Lower lobe of right lung (tissue), 2 donors: ENCODE measurements at regions not wholly inside any gene's neighbourhood (a gene's known extent, or its start where the extent isn't known, plus 50 kb on each side); places are given as distances from the start of the nearest gene placed in this dataset.

Source experiments
- ATAC-seq, 2 donors: fragments of 200-7000 bp; cut with Tn5 transposase; one replicate each; pipeline ENCODE4 v1.9.1; 2020 to 2022; ENCODE audit warnings: mild to moderate bottlenecking in 2 of 2, moderate library complexity in 2 of 2
- DNase-seq: peaks from one replicate; pipeline ENCODE4 v3.0.0-alpha.2; 2020
- H3K27ac ChIP-seq: fragments of 200-600 bp; one replicate; pipeline ENCODE4 v1.8.0; 2022
- H3K27me3 ChIP-seq: fragments of 200-600 bp; one replicate; pipeline ENCODE4 v1.8.0; 2022; ENCODE audit warnings: low read depth
- H3K36me3 ChIP-seq: fragments of 200-600 bp; one replicate; pipeline ENCODE4 v1.8.0; 2022; ENCODE audit warnings: mild to moderate bottlenecking
- H3K4me1 ChIP-seq: fragments of 200-600 bp; one replicate; pipeline ENCODE4 v1.8.0; 2022
- H3K4me3 ChIP-seq: fragments of 200-600 bp; one replicate; pipeline ENCODE4 v1.8.0; 2022; ENCODE audit warnings: mild to moderate bottlenecking
- H3K9me3 ChIP-seq: fragments of 200-600 bp; one replicate; pipeline ENCODE4 v1.8.0; 2022
- intact Hi-C: fragments of 100-400 bp; cut with DNase I; formaldehyde crosslinking; loops from one replicate; pipeline ENCODE4 v1.11.0; 2022
- TF ChIP-seq, protein P1 (sequence below): fragments of 200-600 bp; IDR thresholded peaks from one replicate; pipeline ENCODE4 v1.8.0; 2022; ENCODE audit warnings: antibody characterized with exemption, mild to moderate bottlenecking
- donor health status: DM: no; HTN: yes; CAD: no; lungs with severe emphysema.

DNA sequence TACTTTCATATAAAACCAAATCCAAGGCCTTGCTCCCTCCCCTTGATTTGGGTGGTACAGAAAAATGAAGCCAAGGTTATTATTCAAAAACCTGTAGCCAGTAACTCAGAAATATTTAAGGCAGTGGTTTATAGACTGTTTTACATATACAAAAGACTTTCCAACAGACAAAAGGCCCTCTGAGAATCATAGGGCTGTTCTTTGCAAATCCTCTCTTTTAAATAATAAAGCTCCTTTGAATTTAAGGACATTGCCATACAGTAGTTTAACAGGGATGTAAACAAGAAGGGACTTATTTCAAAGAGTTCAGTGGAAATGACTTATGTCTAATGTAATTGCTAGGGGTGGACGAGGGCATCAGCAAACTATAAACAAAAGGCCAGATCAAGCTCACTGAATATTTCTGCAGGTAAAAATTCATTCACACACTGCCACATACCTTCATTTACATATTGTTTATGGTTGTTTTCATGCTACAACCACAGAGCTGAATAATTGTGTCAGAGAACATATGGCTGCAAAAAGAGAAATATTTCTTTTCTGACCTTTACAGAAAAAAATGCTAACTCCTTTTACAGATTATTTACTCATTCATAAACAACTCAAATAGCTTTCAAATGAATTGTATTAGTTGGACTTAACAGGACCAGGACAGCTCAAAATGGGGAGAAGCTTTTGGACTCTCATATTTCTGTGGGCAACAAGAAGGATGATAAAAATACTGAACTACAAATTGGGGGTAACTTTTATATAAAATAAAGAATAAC, 665.6 kb downstream of the SLITRK1 start:
- no peak overlapping the region for H3K27ac ChIP-seq
- no peaks in the 10 kb centered on the region for H3K27me3 ChIP-seq
- no peaks in the 10 kb centered on the region for H3K36me3 ChIP-seq
- no peaks in the 10 kb centered on the region for H3K4me1 ChIP-seq
- TF ChIP-seq, protein P1, sequence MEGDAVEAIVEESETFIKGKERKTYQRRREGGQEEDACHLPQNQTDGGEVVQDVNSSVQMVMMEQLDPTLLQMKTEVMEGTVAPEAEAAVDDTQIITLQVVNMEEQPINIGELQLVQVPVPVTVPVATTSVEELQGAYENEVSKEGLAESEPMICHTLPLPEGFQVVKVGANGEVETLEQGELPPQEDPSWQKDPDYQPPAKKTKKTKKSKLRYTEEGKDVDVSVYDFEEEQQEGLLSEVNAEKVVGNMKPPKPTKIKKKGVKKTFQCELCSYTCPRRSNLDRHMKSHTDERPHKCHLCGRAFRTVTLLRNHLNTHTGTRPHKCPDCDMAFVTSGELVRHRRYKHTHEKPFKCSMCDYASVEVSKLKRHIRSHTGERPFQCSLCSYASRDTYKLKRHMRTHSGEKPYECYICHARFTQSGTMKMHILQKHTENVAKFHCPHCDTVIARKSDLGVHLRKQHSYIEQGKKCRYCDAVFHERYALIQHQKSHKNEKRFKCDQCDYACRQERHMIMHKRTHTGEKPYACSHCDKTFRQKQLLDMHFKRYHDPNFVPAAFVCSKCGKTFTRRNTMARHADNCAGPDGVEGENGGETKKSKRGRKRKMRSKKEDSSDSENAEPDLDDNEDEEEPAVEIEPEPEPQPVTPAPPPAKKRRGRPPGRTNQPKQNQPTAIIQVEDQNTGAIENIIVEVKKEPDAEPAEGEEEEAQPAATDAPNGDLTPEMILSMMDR = no peak
- no peak overlapping the region for H3K4me3 ChIP-seq
- intact Hi-C loops = no loop called here
- no peak for DNase-seq
- no peak for ATAC-seq
- H3K9me3 ChIP-seq = no peaks in the 10 kb centered on the region

DNA sequence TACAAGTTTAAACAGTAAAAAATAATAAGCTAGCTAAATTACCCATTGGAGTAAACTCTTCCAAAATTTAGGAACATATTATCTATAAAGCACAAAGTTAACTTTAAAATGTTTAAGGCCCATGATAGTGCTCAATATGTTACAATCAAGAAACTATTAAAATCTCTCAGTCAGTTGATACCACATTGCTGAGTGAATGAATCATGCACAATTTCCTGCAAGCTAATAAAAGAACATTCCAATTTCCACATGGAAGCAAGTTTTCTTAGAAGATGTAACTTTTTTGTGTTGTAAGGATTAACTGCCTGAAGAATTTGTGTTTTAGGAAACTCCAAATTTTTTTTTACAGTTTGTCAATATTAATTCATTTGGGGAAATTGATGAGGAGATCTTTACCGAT, 666.6 kb downstream of the SLITRK1 start:
- intact Hi-C loops = no loop called here
- Histone ChIP-seq H3K27me3 (no peaks in the 10 kb centered on the region), H3K36me3 (no peaks in the 10 kb centered on the region), H3K9me3 (no peaks in the 10 kb centered on the region), H3K4me3 (no peak overlapping the region), H3K27ac (no peak overlapping the region), H3K4me1 (no peaks in the 10 kb centered on the region)
- ATAC-seq = no peak
- no peak for DNase-seq
- TF ChIP-seq, protein P1 = no peak

DNA sequence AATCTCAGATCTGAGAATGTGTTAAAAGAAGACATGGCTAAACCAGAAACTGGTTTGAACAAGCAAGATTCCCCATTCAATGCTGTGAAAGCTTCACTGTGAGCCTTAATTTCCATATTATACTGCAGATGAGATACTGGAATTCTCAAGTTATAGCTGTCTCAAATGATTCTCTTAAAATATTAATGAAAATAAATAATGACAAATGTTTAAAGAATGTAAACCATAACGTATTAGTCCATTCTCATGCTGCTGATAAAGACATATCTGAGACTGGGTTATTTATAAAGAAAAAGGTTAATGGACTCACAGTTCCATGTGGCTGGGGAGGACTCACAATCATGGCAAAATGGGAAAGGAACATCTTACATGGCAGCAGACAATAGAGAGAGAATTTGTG, 667.8 kb downstream of the SLITRK1 start:
- no peaks in the 10 kb centered on the region for H3K4me1 ChIP-seq
- H3K27ac ChIP-seq = no peak overlapping the region
- no peak overlapping the region for H3K4me3 ChIP-seq
- H3K36me3 ChIP-seq = no peaks in the 10 kb centered on the region
- TF ChIP-seq, protein P1 = no peak
- ATAC-seq (no peak), DNase-seq (no peak)
- no peaks in the 10 kb centered on the region for H3K27me3 ChIP-seq
- no peaks in the 10 kb centered on the region for H3K9me3 ChIP-seq
- intact Hi-C loops = no loop called here

DNA sequence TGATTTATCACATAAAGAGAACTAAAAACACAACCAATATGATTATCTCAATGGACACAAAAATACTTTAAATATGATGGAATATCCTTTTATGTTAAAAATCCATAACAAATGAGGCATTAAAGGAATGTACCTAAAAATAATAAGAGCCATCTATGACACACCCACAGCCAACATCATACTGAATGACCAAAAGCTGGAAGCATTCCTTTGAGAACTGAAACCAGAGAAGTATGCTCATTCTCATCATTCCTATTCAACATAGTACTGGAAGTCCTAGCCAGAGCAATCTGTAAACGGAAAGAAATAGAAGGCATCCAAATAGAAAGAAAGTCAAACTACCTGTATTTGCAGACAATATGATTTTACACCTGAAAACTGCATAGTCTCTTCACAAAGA, 671.0 kb downstream of the SLITRK1 start:
- no peak for ATAC-seq
- intact Hi-C loops = no loop called here
- TF ChIP-seq, protein P1 = no peak

DNA sequence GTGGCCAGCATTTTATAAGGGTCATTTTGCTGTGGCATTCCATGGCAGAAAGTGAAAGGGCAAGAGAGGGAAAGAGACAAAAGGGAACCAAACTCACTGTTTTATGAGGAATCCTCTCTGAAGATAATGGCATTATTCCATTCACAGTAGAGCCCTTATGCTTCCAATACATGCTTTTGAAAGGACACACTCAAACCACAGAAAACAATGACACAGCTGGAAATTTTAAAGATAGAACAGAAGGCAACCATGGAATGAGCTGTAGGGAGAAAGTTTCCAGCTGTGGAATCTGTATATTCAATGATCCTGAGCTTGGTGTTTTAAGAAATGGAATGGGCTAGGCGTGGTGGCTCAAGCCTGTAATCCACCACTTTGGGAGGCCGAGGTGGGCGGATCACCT, 677.4 kb downstream of the SLITRK1 start:
- DNase-seq (no peak), ATAC-seq (no peak)
- no peak overlapping the region for H3K4me3 ChIP-seq
- intact Hi-C loops = no loop called here
- no peaks in the 10 kb centered on the region for H3K9me3 ChIP-seq
- no peaks in the 10 kb centered on the region for H3K27me3 ChIP-seq
- H3K4me1 ChIP-seq = no peaks in the 10 kb centered on the region
- no peak overlapping the region for H3K27ac ChIP-seq
- H3K36me3 ChIP-seq = no peaks in the 10 kb centered on the region
- TF ChIP-seq, protein P1 = no peak

More for the DNA sequence above, 671.0 kb downstream of the SLITRK1 start:
- Histone ChIP-seq H3K4me1 (no peaks in the 10 kb centered on the region), H3K27ac (no peak overlapping the region), H3K36me3 (no peaks in the 10 kb centered on the region), H3K4me3 (no peak overlapping the region), H3K27me3 (no peaks in the 10 kb centered on the region), H3K9me3 (no peaks in the 10 kb centered on the region)
- DNase-seq = no peak
